Endothelial cell of umbilical vein (primary cell): ENCODE measurements at regions not wholly inside any gene's neighbourhood (a gene's known extent, or its start where the extent isn't known, plus 50 kb on each side); places are given as distances from the start of the nearest gene placed in this dataset.

ENCODE experiments used
- BruUV-seq: library from RNA; stranded (reverse); fragments of 400-500 nt; replicated peaks from 2 replicates; lab custom pipeline; 2021; lab: Mats Ljungman, UMichigan
- CTCF ChIA-PET: fragments of 300-600, 350-600 bp; sonication (Branson Sonifier 250); formaldehyde crosslinking; loops from one replicate; lab custom pipeline; 2021; ENCODE audit warnings: antibody characterized with exemption, inconsistent platforms; lab: Charles Lee
- POLR2A ChIA-PET: fragments of 300-600, 350-600 bp; sonication (Branson Sonifier 250); formaldehyde crosslinking; loops from one replicate; lab custom pipeline; 2021; ENCODE audit warnings: antibody characterized with exemption, inconsistent platforms; lab: Charles Lee
- DNase-seq: peaks from one replicate; pipeline ENCODE4 v3.0.0-alpha.2; 2011; ENCODE audit warnings: low read depth, low spot score
- FAIRE-seq: peaks from 2 replicates; lab custom pipeline; 2011; peaks lifted over from hg19 to GRCh38; lab: Jason Lieb, UNC
- H2AFZ ChIP-seq: 2 replicates; pipeline ENCODE4 v1.6.0; 2012; ENCODE audit warnings: low read depth, low read length, control low read depth, inconsistent platforms
- H3K27ac ChIP-seq: 2 replicates; pipeline ENCODE4 v1.5.1; 2011; ENCODE audit warnings: low read depth, mild to moderate bottlenecking, control low read depth, low read length, moderate library complexity; ENCODE audit not compliant: insufficient read depth
- H3K27me3 ChIP-seq, 2 experiments: 2 replicates each; pipeline versions ENCODE4 v1.6.0 to v1.6.1; 2011; ENCODE audit warnings: low read length in 2 of 2, mixed read lengths in 1 of 2; ENCODE audit not compliant: control insufficient read depth in 2 of 2, insufficient read depth in 2 of 2
- H3K36me3 ChIP-seq, 2 experiments: 2 replicates in 1 of 2; 3 replicates in 1 of 2; pipeline ENCODE4 v1.5.1; 2011; ENCODE audit warnings: low read length in 2 of 2, mild to moderate bottlenecking in 1 of 2, moderate library complexity in 1 of 2; ENCODE audit not compliant: control insufficient read depth in 2 of 2, insufficient read depth in 2 of 2; ENCODE audit errors: extremely low read depth in 1 of 2
- H3K4me1 ChIP-seq: 3 replicates; pipeline ENCODE4 v1.5.1; 2011; ENCODE audit warnings: mild to moderate bottlenecking, low read length; ENCODE audit not compliant: control insufficient read depth, insufficient read depth; ENCODE audit errors: extremely low read depth
- H3K4me2 ChIP-seq: 2 replicates; pipeline ENCODE4 v1.6.1; 2011; ENCODE audit warnings: low read length, control low read depth, mixed read lengths; ENCODE audit not compliant: insufficient read depth
- H3K4me3 ChIP-seq, 3 experiments: fragments of 200-600 bp in 1 of 3; sonication (generic), shearing (Covaris generic) in 1 of 3; replicated peaks in 1 of 3; 2 replicates each; pipeline ENCODE4 v1.5.1; 2011 to 2016; ENCODE audit warnings: control low read depth in 3 of 3, low read length in 3 of 3, mild to moderate bottlenecking in 2 of 3, inconsistent platforms in 1 of 3, low read depth in 1 of 3, moderate library complexity in 1 of 3; ENCODE audit not compliant: insufficient read depth in 1 of 3
- H3K79me2 ChIP-seq: 2 replicates; pipeline ENCODE4 v1.6.0; 2012; ENCODE audit warnings: low read length, inconsistent platforms; ENCODE audit not compliant: control insufficient read depth, insufficient read depth
- H3K9ac ChIP-seq: replicated peaks from 2 replicates; pipeline ENCODE3; 2011; ENCODE audit warnings: low read length, control low read depth; ENCODE audit not compliant: insufficient read depth; ENCODE audit errors: extremely low read depth
- H3K9me1 ChIP-seq: replicated peaks from 3 replicates; pipeline ENCODE4 v1.6.0; 2011; ENCODE audit warnings: mild to moderate bottlenecking, low read length; ENCODE audit not compliant: control insufficient read depth, insufficient read depth; ENCODE audit errors: extremely low read depth
- H3K9me3 ChIP-seq: replicated peaks from 2 replicates; pipeline ENCODE4 v1.5.1; 2012; ENCODE audit warnings: low read length, inconsistent platforms; ENCODE audit not compliant: control insufficient read depth, insufficient read depth
- H4K20me1 ChIP-seq: replicated peaks from 2 replicates; pipeline ENCODE3; 2011; ENCODE audit warnings: mild to moderate bottlenecking, low read length; ENCODE audit not compliant: control insufficient read depth, insufficient read depth; ENCODE audit errors: extremely low read depth
- GATA2 ChIP-seq: IDR thresholded peaks from 2 replicates; pipeline ENCODE4 v1.7.0; 2011; ENCODE audit warnings: low read depth, mild to moderate bottlenecking, moderate library complexity, mixed read lengths, low read length; ENCODE audit not compliant: insufficient read length, insufficient read depth
- MYC ChIP-seq: IDR thresholded peaks from one replicate; pipeline ENCODE4 v1.6.1; 2011; ENCODE audit warnings: mild to moderate bottlenecking, low read depth, low read length
- POLR2A ChIP-seq: IDR thresholded peaks from 2 replicates; pipeline ENCODE4 v1.6.1; 2012; ENCODE audit warnings: low read depth, mild to moderate bottlenecking, control low read depth, low read length
- dilution Hi-C: fragments of 300-500 bp; cut with MboI; formaldehyde crosslinking; loops from one replicate; pipeline ENCODE4 v1.15.0; 2019; ENCODE audit warnings: low sequenced_read_pairs; ENCODE audit not compliant: extremely low pct_ligation_motif_present
- intact Hi-C: fragments of 100-400 bp; cut with micrococcal nuclease; formaldehyde crosslinking; loops from one replicate; pipeline ENCODE4 v1.10.0; 2022

DNA sequence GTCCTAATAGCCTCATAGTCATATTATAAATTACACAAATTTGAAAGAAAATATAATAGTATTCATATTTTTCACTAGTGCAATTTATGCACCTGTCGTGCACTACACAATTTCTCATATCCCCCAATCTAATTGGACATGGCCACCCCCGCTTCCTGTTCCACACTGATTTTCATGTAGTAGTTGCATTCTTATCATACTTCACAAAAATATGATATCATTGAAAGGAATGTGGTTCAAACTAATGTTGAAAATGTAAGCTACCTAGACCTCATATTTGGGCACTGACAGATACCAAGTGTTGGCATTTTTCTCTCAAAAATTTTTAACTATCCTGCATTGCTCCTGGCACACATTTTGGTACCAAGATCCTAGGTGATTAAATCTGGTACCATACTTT lies 985.5 kb upstream of the POU3F3 start:
- Histone ChIP-seq H4K20me1 (no peaks in the 10 kb centered on the region), H3K79me2 (no peaks in the 10 kb centered on the region), H3K4me2 (no peak overlapping the region), H3K9ac (no peak overlapping the region), H3K27ac (no peak overlapping the region), H3K9me1 (no peaks in the 10 kb centered on the region), H3K4me1 (no peaks in the 10 kb centered on the region), H3K9me3 (peaks cover 2% of the 10 kb centered on the region), H2AFZ (no peak overlapping the region), H3K36me3 (no peaks in the 10 kb centered on the region), H3K27me3 (no peaks in the 10 kb centered on the region), H3K4me3 (no peak overlapping the region)
- CTCF ChIA-PET = no interaction called here
- no TSS peak for BruUV-seq
- POLR2A ChIA-PET = no interaction called here
- DNase-seq = no peak
- FAIRE-seq = no peak
- intact Hi-C loops (no loop called here), dilution Hi-C loops (no loop called here)
- TF ChIP-seq MYC (no peak), POLR2A (no peak), GATA2 (no peak)

DNA sequence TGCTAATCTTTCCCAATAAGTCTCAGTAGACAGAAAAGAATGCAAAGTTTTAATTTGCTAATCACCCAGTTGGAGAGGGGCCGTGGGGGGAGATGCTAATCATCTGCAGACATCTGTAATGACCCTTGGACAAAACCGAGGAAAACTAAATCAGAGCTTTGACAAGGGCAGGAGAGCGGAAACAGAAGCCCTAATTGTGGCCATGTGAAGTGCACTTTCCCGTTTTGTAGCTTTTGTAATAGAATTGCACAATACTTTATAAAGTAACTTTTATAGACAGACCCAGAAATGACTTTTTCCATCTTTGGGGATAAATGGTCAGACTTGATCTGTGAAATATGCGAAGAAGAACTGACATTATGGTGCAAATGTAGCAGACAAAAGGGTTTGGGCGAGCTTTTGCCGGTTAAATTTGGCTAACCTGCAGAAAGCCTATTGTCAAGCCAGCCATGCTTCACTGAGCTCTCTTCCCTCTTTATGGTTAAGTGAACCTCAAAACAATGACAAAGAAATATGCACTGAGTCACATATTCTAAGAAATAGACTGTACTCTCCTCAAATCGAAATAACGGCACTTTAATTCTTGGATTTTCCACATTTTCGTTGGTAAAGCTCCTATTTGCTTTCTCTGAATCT lies 980.1 kb upstream of the POU3F3 start:
- no peak overlapping the region for H3K4me3 ChIP-seq
- no TSS peak for BruUV-seq
- TF ChIP-seq GATA2 = no peak

More for the DNA sequence above, 980.1 kb upstream of the POU3F3 start:
- Histone ChIP-seq H3K4me2 (no peak overlapping the region), H3K79me2 (no peaks in the 10 kb centered on the region), H3K9me3 (peaks cover 2% of the 10 kb centered on the region), H3K27me3 (no peaks in the 10 kb centered on the region), H3K4me1 (no peaks in the 10 kb centered on the region), H3K9me1 (no peaks in the 10 kb centered on the region), H4K20me1 (no peaks in the 10 kb centered on the region), H3K36me3 (no peaks in the 10 kb centered on the region), H2AFZ (no peak overlapping the region), H3K27ac (no peak overlapping the region), H3K9ac (no peak overlapping the region)
- DNase-seq = no peak
- CTCF ChIA-PET = no interaction called here
- intact Hi-C loops (no loop called here), dilution Hi-C loops (no loop called here)
- FAIRE-seq = no peak
- POLR2A ChIA-PET = no interaction called here
